HG03175 (cell line): ENCODE measurements at regions not wholly inside any gene's neighbourhood (a gene's known extent, or its start where the extent isn't known, plus 50 kb on each side); places are given as distances from the start of the nearest gene placed in this dataset.
"Not testable (repeated sequence)": the region's sequence is repeated elsewhere in the genome, so short reads cannot be mapped to it uniquely, and the experiment has no call there.

Source experiments
- ATAC-seq: cut with Tn5 transposase; IDR thresholded peaks from one replicate; pipeline ENCODE4 v1.9.1; 2021; ENCODE audit warnings: mild to moderate bottlenecking, moderate library complexity; ENCODE audit not compliant: unreplicated experiment

DNA sequence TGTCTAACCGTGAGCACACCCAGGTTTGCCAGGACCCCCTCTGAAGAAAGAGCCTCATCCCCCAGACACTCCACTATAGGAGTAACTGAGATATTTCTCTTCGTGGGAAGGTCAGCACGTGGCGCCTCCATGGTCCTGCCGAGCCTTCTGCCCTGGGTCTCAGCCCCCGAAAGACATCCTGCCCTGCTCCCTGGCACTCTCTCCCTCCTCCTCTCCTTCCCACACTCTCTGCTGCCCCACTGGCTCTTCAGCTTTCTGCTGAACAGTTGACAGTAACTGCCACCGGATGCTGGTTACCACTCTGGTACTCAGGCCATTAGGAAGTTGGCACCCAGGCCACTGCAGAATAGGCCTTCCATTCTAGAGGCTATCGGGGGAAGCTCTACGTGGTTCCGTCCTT lies 185.2 kb downstream of the UACA start:
- no peak for ATAC-seq

GRCh38 chr15:70576696-70577095 lies 186.7 kb downstream of the UACA start:
- no peak for ATAC-seq

DNA sequence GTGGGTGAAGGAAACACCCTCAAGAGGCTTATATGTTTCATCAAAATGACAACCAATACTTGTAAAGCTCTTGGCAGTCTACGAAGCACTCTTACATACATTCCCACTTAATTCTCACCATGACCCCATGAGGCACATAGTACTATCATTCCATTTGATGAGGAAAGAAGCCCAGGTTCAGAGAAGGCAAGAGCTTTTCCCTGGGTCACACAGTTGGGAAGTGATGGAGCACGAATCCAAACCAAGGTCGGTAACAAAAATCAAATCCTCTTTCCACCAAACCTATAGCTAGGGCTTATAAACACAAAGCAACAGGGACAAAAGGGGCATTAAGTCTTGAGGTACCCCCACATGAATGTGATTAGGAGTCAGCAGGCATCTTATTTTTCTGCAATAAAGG lies 187.1 kb downstream of the UACA start:
- ATAC-seq: no peak

DNA sequence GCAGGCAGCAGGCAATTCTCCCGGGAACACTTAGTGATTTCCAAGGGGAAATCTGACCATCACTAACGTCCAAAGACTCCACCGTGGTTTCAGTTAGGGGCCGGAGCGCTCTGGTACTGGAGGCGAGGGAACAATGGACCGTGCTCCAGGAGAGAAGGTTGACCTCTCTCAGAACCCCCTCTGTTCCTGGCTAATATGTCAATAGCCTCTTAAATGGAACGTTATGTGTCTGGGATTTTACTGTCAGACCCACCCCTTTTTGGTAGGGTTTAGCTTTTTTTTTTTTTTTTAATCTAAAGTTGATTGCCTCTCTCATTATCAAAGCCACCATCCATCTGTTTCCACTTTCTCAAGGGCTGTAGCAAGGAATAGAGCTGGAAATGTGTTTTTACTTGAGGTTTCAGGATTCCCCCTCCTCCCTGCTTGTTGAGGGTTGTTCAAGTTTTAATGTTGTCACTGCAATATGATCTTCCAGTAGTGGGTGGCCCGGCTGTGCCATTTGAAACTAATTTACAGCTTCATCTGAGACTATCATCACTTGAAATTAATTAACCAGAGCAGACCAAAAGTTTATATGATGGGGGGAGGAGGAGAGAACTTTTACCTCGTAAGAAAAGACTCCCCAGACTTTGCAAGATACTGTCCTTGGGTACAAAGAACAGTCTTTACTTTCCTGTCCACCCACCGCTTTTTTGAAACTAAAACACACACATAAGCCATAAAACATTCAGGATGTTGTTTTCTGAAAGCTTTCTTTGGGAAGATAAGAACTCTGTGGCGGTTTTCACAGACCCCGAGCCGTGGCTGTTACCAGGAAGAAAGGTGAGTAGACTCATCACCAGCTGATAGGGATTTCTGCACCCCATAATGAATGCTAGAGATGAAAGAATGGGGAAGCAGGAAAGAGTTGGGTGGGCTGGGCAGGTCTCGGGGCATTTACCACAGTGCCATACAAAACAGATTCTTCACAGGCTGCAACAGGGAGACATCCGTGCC lies 187.8 kb downstream of the UACA start:
- ATAC-seq: no peak

DNA sequence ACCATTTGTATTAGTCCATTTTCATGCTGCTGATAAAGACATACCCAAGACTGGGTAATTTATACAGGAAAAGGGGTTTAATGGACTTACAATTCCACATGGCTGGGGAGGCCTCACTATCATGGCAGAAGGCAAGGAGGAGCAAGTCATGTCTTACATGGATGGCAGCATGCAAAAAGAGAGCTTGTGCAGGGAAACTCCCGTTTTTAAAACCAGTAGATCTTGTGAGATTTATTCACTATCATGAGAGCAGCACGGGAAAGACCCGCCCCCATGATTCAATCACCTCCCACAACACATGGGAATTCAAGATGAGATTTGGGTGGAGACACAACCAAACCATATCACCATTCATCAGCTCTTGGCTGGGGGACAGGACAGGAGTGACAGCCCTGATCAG lies 189.0 kb downstream of the UACA start:
- ATAC-seq: not testable (repeated sequence)

- no peak for ATAC-seq
These were observed 190.1 kb downstream of the UACA start for GRCh38 chr15:70573121-70573850.

DNA sequence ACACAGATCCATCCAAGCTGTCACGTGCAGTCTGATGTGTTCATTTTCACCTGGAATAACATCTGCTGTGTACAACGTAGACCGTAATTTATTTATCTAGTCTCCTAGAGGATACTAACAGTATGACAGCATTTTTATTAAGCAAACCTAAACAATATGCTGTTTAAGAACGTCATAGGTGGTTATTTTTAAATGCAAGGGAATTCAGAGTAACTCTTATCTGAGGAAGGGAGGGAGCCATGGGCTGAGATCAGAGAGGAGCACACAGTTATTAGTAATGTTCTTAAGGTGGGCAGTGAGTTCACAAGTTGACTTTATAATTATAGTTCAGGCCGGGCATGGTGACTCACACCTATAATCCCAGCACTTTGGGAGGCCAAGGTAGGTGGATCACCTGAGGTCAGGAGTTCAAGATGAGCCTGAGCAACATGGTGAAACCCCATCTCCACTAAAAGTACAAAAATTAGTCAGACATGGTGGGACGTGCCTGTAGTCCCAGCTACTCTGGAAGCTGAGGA lies 193.6 kb downstream of the UACA start:
- no peak for ATAC-seq

GRCh38 chr15:70569091-70569713 lies 194.2 kb downstream of the UACA start:
- ATAC-seq: no peak

- no peak for ATAC-seq
These were observed 196.4 kb downstream of the UACA start for GRCh38 chr15:70566989-70567388.

GRCh38 chr15:70566047-70566835 lies 197.1 kb downstream of the UACA start:
- ATAC-seq: no peak

DNA sequence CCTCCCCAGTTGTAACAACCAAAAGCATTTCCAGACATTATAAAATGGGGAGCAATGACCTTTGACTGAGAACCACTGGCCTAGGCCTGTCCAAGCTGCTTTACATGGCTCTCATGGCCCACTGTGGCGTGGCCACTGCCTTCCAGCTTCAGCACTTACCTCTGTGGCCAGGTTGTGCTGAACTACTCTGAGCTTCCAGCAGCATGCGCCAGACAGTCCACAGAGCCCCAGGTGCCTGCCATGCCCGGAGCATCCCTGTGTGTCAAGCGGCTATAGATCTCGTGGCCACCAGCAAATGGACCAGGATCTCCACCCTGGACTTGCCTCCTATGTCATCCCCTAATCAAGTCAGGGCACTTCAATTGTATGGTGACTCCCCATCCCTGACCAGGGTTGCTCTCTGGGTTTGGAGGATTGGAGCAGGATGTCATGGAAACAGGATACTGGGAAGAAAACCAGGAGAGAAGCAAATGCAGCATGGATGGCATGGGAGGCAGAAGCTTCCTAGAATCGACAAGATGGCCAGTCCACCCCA lies 199.7 kb downstream of the UACA start:
- ATAC-seq: no peak

DNA sequence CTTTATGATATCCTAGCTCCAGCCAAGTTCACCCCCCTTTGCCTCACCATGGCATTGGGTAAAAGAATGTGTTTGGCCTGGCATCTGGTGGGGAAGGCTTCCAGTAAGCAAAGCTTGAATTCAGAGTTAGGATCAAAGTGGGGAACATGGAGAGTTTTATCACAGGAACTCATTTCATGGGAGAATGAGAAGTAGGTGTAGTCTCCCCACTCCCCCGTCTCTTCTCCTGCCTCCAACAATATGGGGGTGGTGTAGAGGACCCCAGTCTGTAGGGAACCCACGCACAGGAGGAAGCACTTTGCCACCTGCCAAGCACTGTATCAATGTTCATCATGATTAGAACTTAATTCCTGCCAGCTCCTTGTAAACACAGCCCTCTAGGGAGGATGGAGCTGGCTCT lies 200.5 kb downstream of the UACA start:
- no peak for ATAC-seq

- no peak for ATAC-seq
These were observed 201.5 kb downstream of the UACA start for GRCh38 chr15:70561885-70562284.

DNA sequence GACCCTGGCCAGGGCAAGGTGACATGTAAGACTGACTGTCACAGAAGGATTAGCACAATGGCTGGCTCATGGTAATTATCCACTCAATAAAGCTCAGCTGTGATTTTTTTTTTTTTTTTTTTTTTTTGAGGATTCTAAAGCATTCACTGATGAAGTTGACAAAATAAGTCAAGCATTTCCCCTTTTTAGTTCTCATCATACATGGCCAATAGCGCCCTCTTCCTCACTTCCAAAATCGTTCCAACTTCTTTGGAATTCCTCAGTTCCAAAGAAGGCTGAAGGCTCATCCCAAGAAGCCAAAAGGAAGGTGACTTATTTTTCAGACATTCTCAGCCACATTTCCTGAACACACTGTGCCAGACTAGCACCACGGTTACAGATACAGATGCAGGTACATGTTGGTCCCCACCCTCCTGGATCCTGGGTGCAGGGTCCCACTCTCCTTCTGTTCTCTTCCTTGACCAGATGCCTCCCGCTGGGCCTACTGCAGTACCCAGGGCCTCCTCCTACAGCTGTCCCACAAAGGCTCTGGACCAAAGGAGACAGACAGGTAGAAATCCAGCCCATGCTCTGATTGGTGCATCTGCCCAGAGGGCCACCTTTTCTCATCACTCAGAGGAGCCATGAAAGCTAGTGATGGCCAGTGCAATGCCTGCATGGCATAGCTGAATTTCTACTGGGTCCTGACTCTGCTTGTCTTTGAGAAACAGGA lies 202.6 kb downstream of the UACA start:
- ATAC-seq: no peak

DNA sequence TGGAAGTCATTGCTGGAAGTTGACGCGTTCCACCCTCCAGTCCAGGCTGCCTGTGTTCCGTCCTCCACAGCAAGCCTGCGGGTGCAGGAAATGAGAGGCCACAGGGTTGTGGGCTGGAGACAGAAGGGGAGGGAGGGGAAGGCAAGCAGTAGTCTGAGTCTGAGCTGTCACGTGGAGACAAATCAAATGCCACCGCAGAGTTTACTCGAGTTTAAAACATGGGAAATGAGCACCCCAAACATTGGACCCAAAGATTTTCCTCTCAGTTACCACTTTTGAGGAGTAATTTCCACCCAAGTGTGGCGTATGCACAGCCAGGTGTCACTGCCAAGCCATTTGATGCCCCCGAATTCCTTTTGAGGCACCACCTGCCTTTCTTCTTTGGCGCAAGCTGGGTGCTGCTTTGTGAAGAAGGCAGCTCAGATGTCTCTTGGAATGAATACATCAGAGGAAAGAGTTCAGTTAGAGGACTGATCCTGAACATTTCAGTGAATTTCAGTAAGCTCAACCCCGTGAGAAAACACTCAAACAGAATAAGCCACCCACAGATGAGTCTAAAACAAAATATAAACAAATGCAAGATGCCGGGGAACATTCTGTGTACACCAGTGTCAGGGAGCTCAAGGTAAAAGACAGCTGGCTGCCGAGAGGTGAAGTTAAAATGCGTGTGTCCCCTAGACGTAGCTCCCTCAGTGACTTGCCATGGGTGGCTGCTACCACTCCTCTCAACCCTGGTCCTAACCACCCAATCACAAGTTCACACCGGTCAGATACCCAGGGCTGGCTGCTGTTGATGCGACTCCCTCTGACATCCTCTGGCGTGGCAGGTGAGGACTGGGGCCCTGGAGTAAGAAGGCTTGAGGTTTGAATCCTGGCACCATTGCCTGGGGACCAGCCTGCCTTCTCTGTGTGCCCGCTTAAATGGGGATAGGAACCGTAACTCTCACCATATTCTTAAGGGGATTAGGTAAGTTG lies 203.8 kb downstream of the UACA start:
- ATAC-seq: no peak

- ATAC-seq: no peak
These were observed 204.7 kb downstream of the UACA start for GRCh38 chr15:70558406-70559264.

GRCh38 chr15:70557521-70558258 lies 205.7 kb downstream of the UACA start:
- no peak for ATAC-seq
